PFSK-1 (cell line): ENCODE measurements at regions not wholly inside any gene's neighbourhood (a gene's known extent, or its start where the extent isn't known, plus 50 kb on each side); places are given as distances from the start of the nearest gene placed in this dataset.

Experiments used
- POLR2AphosphoS5 ChIP-seq: IDR thresholded peaks from 2 replicates; pipeline ENCODE4 v1.6.1; 2012; ENCODE audit warnings: low read depth, mild to moderate bottlenecking, control low read depth, low read length, moderate library complexity
- SIN3A ChIP-seq: IDR thresholded peaks from 2 replicates; pipeline ENCODE4 v1.6.1; 2012; ENCODE audit warnings: mild to moderate bottlenecking, low read length, moderate library complexity, borderline replicate concordance; ENCODE audit not compliant: insufficient read depth
- TAF1 ChIP-seq: IDR thresholded peaks from 2 replicates; pipeline ENCODE4 v1.6.1; 2012; ENCODE audit warnings: low read length, control low read depth, borderline replicate concordance; ENCODE audit not compliant: insufficient read depth

GRCh38 chr5:20353499-20353898 is 365.5 kb upstream of the CDH18 start:
- TF ChIP-seq POLR2AphosphoS5 (no peak), SIN3A (no peak), TAF1 (no peak)
